RPMI8226 (cell line): ENCODE measurements at regions not wholly inside any gene's neighbourhood (a gene's known extent, or its start where the extent isn't known, plus 50 kb on each side); places are given as distances from the start of the nearest gene placed in this dataset.

ENCODE experiments used
- DNase-seq: peaks from one replicate; pipeline ENCODE4 v3.0.0-alpha.2; 2015

GRCh38 chr9:107883496-107884124 is 394.0 kb upstream of the KLF4 start:
- no peak for DNase-seq

GRCh38 chr9:107881626-107882300 is 392.2 kb upstream of the KLF4 start:
- no peak for DNase-seq

- DNase-seq = no peak
These were observed 388.9 kb upstream of the KLF4 start for GRCh38 chr9:107878462-107878861.

GRCh38 chr9:107875571-107875980 is 386.0 kb upstream of the KLF4 start:
- DNase-seq = no peak

- peak; percentile 33 for DNase-seq
These were observed 385.2 kb upstream of the KLF4 start for GRCh38 chr9:107874591-107875369.

GRCh38 chr9:107874137-107874536 is 384.6 kb upstream of the KLF4 start:
- DNase-seq = no peak

GRCh38 chr9:107872457-107873192 is 383.1 kb upstream of the KLF4 start:
- no peak for DNase-seq

- DNase-seq = no peak
These were observed 381.5 kb upstream of the KLF4 start for GRCh38 chr9:107870927-107871680.

GRCh38 chr9:107870221-107870620 is 380.7 kb upstream of the KLF4 start:
- no peak for DNase-seq

GRCh38 chr9:107869111-107869510 is 379.5 kb upstream of the KLF4 start:
- DNase-seq = no peak

- no peak for DNase-seq
These were observed 378.6 kb upstream of the KLF4 start for GRCh38 chr9:107868186-107868585.

- no peak for DNase-seq
These were observed 378.2 kb upstream of the KLF4 start for GRCh38 chr9:107867738-107868137.

GRCh38 chr9:107866711-107867311 is 377.2 kb upstream of the KLF4 start:
- DNase-seq = no peak

GRCh38 chr9:107863396-107863795 is 373.8 kb upstream of the KLF4 start:
- no peak for DNase-seq

- no peak for DNase-seq
These were observed 373.3 kb upstream of the KLF4 start for GRCh38 chr9:107862881-107863280.

GRCh38 chr9:107862323-107862722 is 372.8 kb upstream of the KLF4 start:
- DNase-seq = no peak

GRCh38 chr9:107861075-107861474 is 371.5 kb upstream of the KLF4 start:
- no peak for DNase-seq

GRCh38 chr9:107858260-107858659 is 368.7 kb upstream of the KLF4 start:
- DNase-seq = no peak

GRCh38 chr9:107856633-107857032 is 367.1 kb upstream of the KLF4 start:
- no peak for DNase-seq

- no peak for DNase-seq
These were observed 365.6 kb upstream of the KLF4 start for GRCh38 chr9:107855164-107855563.

- DNase-seq = no peak
These were observed 363.9 kb upstream of the KLF4 start for GRCh38 chr9:107853461-107853860.

- no peak for DNase-seq
These were observed 363.3 kb upstream of the KLF4 start for GRCh38 chr9:107852891-107853290.
